Left lung (tissue), 4 donors: ENCODE measurements at regions not wholly inside any gene's neighbourhood (a gene's known extent, or its start where the extent isn't known, plus 50 kb on each side); places are given as distances from the start of the nearest gene placed in this dataset.

Experiments
- ATAC-seq: fragments of 200-7000 bp; cut with Tn5 transposase; one replicate; pipeline ENCODE4 v1.9.1; 2020; ENCODE audit warnings: moderate library complexity
- DNase-seq, 4 donors: peaks; one replicate each; pipeline ENCODE4 v3.0.0-alpha.2; 2013 to 2020
- H3K27ac ChIP-seq, 2 donors: fragments of 200-600 bp; sonication (generic) in 1 of 2; one replicate each; pipeline versions ENCODE4 v1.5.0 to v1.8.0; 2020 to 2021
- H3K27me3 ChIP-seq, 2 donors: fragments of 200-600 bp; sonication (generic) in 1 of 2; one replicate each; pipeline versions ENCODE4 v1.5.0 to v1.8.0; 2020 to 2021
- H3K36me3 ChIP-seq, 2 donors: fragments of 200-600 bp; sonication (generic) in 1 of 2; one replicate each; pipeline versions ENCODE4 v1.5.0 to v1.8.0; 2020 to 2021
- H3K4me1 ChIP-seq, 2 donors: fragments of 200-600 bp; one replicate each; pipeline ENCODE4 v1.8.0; 2021
- H3K4me3 ChIP-seq, 2 donors: fragments of 200-600 bp; sonication (generic) in 1 of 2; one replicate each; pipeline versions ENCODE4 v1.5.0 to v1.8.0; 2020 to 2021; ENCODE audit warnings: mild to moderate bottlenecking in 1 of 2
- H3K9me3 ChIP-seq, 2 donors: fragments of 200-600 bp; sonication (generic) in 1 of 2; one replicate each; pipeline versions ENCODE4 v1.5.0 to v1.8.0; 2020 to 2021
- CTCF ChIP-seq, 2 donors: fragments of 200-600 bp; sonication (generic) in 1 of 2; IDR thresholded peaks; one replicate each; pipeline versions ENCODE4 v1.5.0 to v1.8.0; 2021; ENCODE audit warnings: antibody characterized with exemption in 2 of 2
- intact Hi-C, 2 donors: fragments of 100-400 bp; cut with DNase I; formaldehyde crosslinking; loops; one replicate each; pipeline versions ENCODE4 v1.11.2 to v1.14.2; 2022
- donor health status: DM: no; HTN: yes; CAD: no.
- donor health status: DM: no; HTN: no; CAD: no.

GRCh38 chr9:134533850-134534588 lies 107.6 kb upstream of the COL5A1 start:
- Histone ChIP-seq H3K27me3 (peaks cover 0 to 24% of the 10 kb centered on the region in 2 donors), H3K36me3 (no peaks in the 10 kb centered on the region), H3K27ac (no peak overlapping the region), H3K4me3 (no peak overlapping the region), H3K4me1 (no peaks in the 10 kb centered on the region), H3K9me3 (peaks cover 0 to 12% of the 10 kb centered on the region in 2 donors)
- ATAC-seq: no peak
- no peak for TF ChIP-seq CTCF (IDR thresholded peaks at IDR 0.05)
- intact Hi-C loops: no loop called here
- peak in 1 of 4 donors; percentile 23 for DNase-seq

- H3K27me3 ChIP-seq: peaks cover 0 to 24% of the 10 kb centered on the region in 2 donors
- H3K4me1 ChIP-seq: no peaks in the 10 kb centered on the region
- no peak for TF ChIP-seq CTCF (IDR thresholded peaks at IDR 0.05)
- no peaks in the 10 kb centered on the region for H3K36me3 ChIP-seq
- DNase-seq: peak in 1 of 4 donors; percentile 55
- H3K27ac ChIP-seq: no peak overlapping the region
- ATAC-seq: no peak
- H3K9me3 ChIP-seq: peaks cover 0 to 12% of the 10 kb centered on the region in 2 donors
- no peak overlapping the region for H3K4me3 ChIP-seq
- intact Hi-C loops: no loop called here
These were observed 106.9 kb upstream of the COL5A1 start for GRCh38 chr9:134534661-134535080.

GRCh38 chr9:134535171-134535570 lies 106.4 kb upstream of the COL5A1 start:
- intact Hi-C loops: no loop called here
- DNase-seq (peak in 1 of 4 donors; percentile 15), ATAC-seq (no peak)
- peaks cover 0 to 24% of the 10 kb centered on the region in 2 donors for H3K27me3 ChIP-seq
- TF ChIP-seq CTCF (IDR thresholded peaks at IDR 0.05): no peak
- H3K36me3 ChIP-seq: no peaks in the 10 kb centered on the region
- H3K27ac ChIP-seq: no peak overlapping the region
- H3K9me3 ChIP-seq: peaks cover 0 to 12% of the 10 kb centered on the region in 2 donors
- no peaks in the 10 kb centered on the region for H3K4me1 ChIP-seq
- H3K4me3 ChIP-seq: no peak overlapping the region

GRCh38 chr9:134536101-134536900 lies 105.3 kb upstream of the COL5A1 start:
- DNase-seq: peak in 1 of 4 donors; percentile 34
- Histone ChIP-seq H3K4me3 (no peak overlapping the region), H3K4me1 (no peaks in the 10 kb centered on the region), H3K27me3 (peaks cover 0 to 27% of the 10 kb centered on the region in 2 donors), H3K27ac (no peak overlapping the region), H3K9me3 (peaks cover 0 to 2% of the 10 kb centered on the region in 2 donors), H3K36me3 (no peaks in the 10 kb centered on the region)
- intact Hi-C loops: no loop called here
- TF ChIP-seq CTCF (IDR thresholded peaks at IDR 0.05): no peak
- peak; percentile 29 for ATAC-seq

GRCh38 chr9:134536931-134537330 lies 104.7 kb upstream of the COL5A1 start:
- H3K27ac ChIP-seq: no peak overlapping the region
- DNase-seq (no peak), ATAC-seq (no peak)
- peaks cover 0 to 2% of the 10 kb centered on the region in 2 donors for H3K9me3 ChIP-seq
- H3K27me3 ChIP-seq: peaks cover 0 to 27% of the 10 kb centered on the region in 2 donors
- no peak overlapping the region for H3K4me3 ChIP-seq
- no peak for TF ChIP-seq CTCF (IDR thresholded peaks at IDR 0.05)
- intact Hi-C loops: no loop called here
- no peaks in the 10 kb centered on the region for H3K4me1 ChIP-seq
- no peaks in the 10 kb centered on the region for H3K36me3 ChIP-seq
